GM23338 (cell line): ENCODE measurements at regions not wholly inside any gene's neighbourhood (a gene's known extent, or its start where the extent isn't known, plus 50 kb on each side); places are given as distances from the start of the nearest gene placed in this dataset.

Experiments
- ATAC-seq: fragments of 200-7000 bp; cut with Tn5 transposase; 3 replicates; pipeline ENCODE4 v1.9.1; 2020
- DNase-seq: peaks from one replicate; pipeline ENCODE4 v3.0.0-alpha.2; 2015; ENCODE audit warnings: low spot score
- H2AFZ ChIP-seq: fragments of 200-600 bp; sonication (generic); 2 replicates; pipeline ENCODE4 v1.8.0; 2016; ENCODE audit warnings: antibody characterized with exemption, mild to moderate bottlenecking, moderate library complexity
- H3F3A ChIP-seq: fragments of 200-600 bp; sonication (generic); replicated peaks from 2 replicates; pipeline ENCODE4 v1.8.0; 2017; ENCODE audit warnings: antibody characterized with exemption, mixed run types, low read depth
- H3K27ac ChIP-seq: fragments of 200-600 bp; sonication (generic); 2 replicates; pipeline ENCODE4 v1.6.1; 2016; ENCODE audit warnings: low read depth
- H3K27me3 ChIP-seq: fragments of 200-600 bp; sonication (generic); 2 replicates; pipeline ENCODE4 v1.8.0; 2016; ENCODE audit warnings: mild to moderate bottlenecking, mixed run types, moderate library complexity; ENCODE audit not compliant: insufficient read depth
- H3K36me3 ChIP-seq: fragments of 200-600 bp; sonication (generic); 2 replicates; pipeline ENCODE4 v1.8.0; 2016; ENCODE audit warnings: mild to moderate bottlenecking; ENCODE audit not compliant: insufficient read depth
- H3K4me1 ChIP-seq: fragments of 200-600 bp; sonication (generic); 2 replicates; pipeline ENCODE4 v1.8.0; 2016; ENCODE audit warnings: mild to moderate bottlenecking, moderate library complexity; ENCODE audit not compliant: insufficient read depth
- H3K4me2 ChIP-seq: fragments of 200-600 bp; sonication (generic); 2 replicates; pipeline ENCODE4 v1.7.1; 2017; ENCODE audit warnings: mixed run types
- H3K4me3 ChIP-seq: fragments of 200-600 bp; sonication (generic); 2 replicates; pipeline ENCODE4 v1.6.1; 2016; ENCODE audit warnings: mixed run types
- H3K79me2 ChIP-seq: fragments of 200-600 bp; sonication (generic); replicated peaks from 2 replicates; pipeline ENCODE4 v1.8.0; 2017; ENCODE audit warnings: mild to moderate bottlenecking; ENCODE audit not compliant: insufficient read depth
- H3K9me2 ChIP-seq: fragments of 200-600 bp; sonication (generic); 2 replicates; pipeline ENCODE4 v1.8.0; 2017; ENCODE audit not compliant: insufficient read depth
- H4K20me1 ChIP-seq: fragments of 200-600 bp; sonication (generic); replicated peaks from 2 replicates; pipeline ENCODE4 v1.8.0; 2017; ENCODE audit warnings: mild to moderate bottlenecking; ENCODE audit not compliant: insufficient read depth
- H3K27ac Mint-ChIP-seq: 2 replicates; pipeline ENCODE4 v1.8.0; 2020; ENCODE audit warnings: inconsistent platforms, mild to moderate bottlenecking, moderate library complexity, mixed read lengths
- H3K27me3 Mint-ChIP-seq: 3 replicates; pipeline ENCODE4 v1.8.0; 2022; ENCODE audit warnings: low read depth, mild to moderate bottlenecking, moderate library complexity, mixed read lengths, inconsistent platforms; ENCODE audit not compliant: insufficient read depth, poor library complexity
- H3K36me3 Mint-ChIP-seq: 3 replicates; pipeline ENCODE4 v1.8.0; 2021; ENCODE audit warnings: low read depth, mild to moderate bottlenecking, inconsistent platforms, moderate library complexity, mixed read lengths
- H3K4me1 Mint-ChIP-seq: 3 replicates; pipeline ENCODE4 v1.8.0; 2020; ENCODE audit warnings: mild to moderate bottlenecking, inconsistent platforms, mixed read lengths
- H3K4me3 Mint-ChIP-seq: 3 replicates; pipeline ENCODE4 v1.8.0; 2021; ENCODE audit warnings: moderate library complexity, mild to moderate bottlenecking, inconsistent platforms, mixed read lengths
- H3K9me3 Mint-ChIP-seq: 3 replicates; pipeline ENCODE4 v1.8.0; 2020; ENCODE audit warnings: moderate library complexity, mild to moderate bottlenecking, inconsistent platforms, mixed read lengths
- CREB1 ChIP-seq: fragments of 250-450 bp; sonication (Bioruptor Pico); IDR thresholded peaks from 2 replicates; pipeline ENCODE4 v1.5.0; 2020; ENCODE audit warnings: low read depth, mild to moderate bottlenecking, moderate library complexity
- EZH2 ChIP-seq: fragments of 200-600 bp; sonication (generic); IDR thresholded peaks from one replicate; pipeline ENCODE4 v1.8.0; 2017; ENCODE audit warnings: antibody characterized with exemption, mild to moderate bottlenecking, low read depth; ENCODE audit not compliant: unreplicated experiment
- JUNB ChIP-seq: IDR thresholded peaks from one replicate; pipeline ENCODE4 v1.6.1; 2016; ENCODE audit warnings: antibody characterized with exemption; ENCODE audit not compliant: unreplicated experiment
- NANOG ChIP-seq: IDR thresholded peaks from 2 replicates; pipeline ENCODE4 v1.6.1; 2016; ENCODE audit warnings: antibody characterized with exemption, borderline replicate concordance
- POLR2AphosphoS5 ChIP-seq: IDR thresholded peaks from 2 replicates; pipeline ENCODE4 v1.6.1; 2016; ENCODE audit warnings: antibody characterized with exemption, low read depth
- STAT1 ChIP-seq: IDR thresholded peaks from one replicate; pipeline ENCODE4 v1.6.1; 2016; ENCODE audit warnings: antibody characterized with exemption; ENCODE audit not compliant: unreplicated experiment
- ZNF331 ChIP-seq: fragments of 250-450 bp; sonication (Bioruptor Pico); IDR thresholded peaks from 2 replicates; pipeline ENCODE4 v1.5.0; 2020; ENCODE audit warnings: low read depth, mild to moderate bottlenecking, moderate library complexity
- TF ChIP-seq, protein P1 (sequence below): IDR thresholded peaks from 2 replicates; pipeline ENCODE4 v1.6.1; 2016; ENCODE audit warnings: antibody characterized with exemption
- TF ChIP-seq, protein P2 (sequence below): fragments of 250-450 bp; sonication (Bioruptor Pico); IDR thresholded peaks from 2 replicates; pipeline ENCODE4 v1.5.0; 2020; ENCODE audit warnings: mild to moderate bottlenecking, moderate library complexity
- TF ChIP-seq, protein P3 (sequence below): IDR thresholded peaks from one replicate; pipeline ENCODE4 v1.6.1; 2018; ENCODE audit warnings: antibody characterized with exemption; ENCODE audit not compliant: unreplicated experiment

DNA sequence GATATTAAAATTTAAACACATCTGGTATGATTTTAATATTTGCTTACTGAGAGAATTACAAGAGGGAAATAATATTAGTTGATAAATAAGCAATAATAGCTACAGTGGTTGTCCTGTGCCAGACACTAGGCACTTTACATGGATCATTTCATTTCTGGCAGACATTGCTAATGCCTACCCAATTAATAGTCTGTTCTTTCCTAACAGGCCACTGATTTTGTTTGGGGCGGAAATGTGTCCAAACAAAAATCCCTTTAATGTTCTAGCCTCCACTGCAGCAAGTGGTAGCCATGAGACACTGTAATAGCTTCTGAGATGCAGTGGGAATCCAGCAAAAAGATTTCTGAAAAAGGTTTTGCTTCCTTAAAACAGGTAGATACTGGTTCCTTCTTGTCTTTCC, 527.4 kb downstream of the CSNK1G3 start:
- Histone ChIP-seq H3K9me2 (no peaks in the 10 kb centered on the region), H3K36me3 (no peaks in the 10 kb centered on the region), H3K27me3 (no peaks in the 10 kb centered on the region), H2AFZ (no peak overlapping the region), H3K27ac (no peak overlapping the region), H3F3A (no peaks in the 10 kb centered on the region), H3K4me3 (no peak overlapping the region), H3K4me1 (no peaks in the 10 kb centered on the region), H3K4me2 (no peak overlapping the region), H4K20me1 (no peaks in the 10 kb centered on the region), H3K79me2 (no peaks in the 10 kb centered on the region)
- Mint-ChIP-seq H3K4me1 (peaks cover 5% of the 10 kb centered on the region; the same call in 2 of the 3 replicates), H3K4me3 (no peak overlapping the region), H3K36me3 (peaks cover 17% of the 10 kb centered on the region; the same call in 2 of the 3 replicates), H3K27me3 (no peaks in the 10 kb centered on the region), H3K27ac (no peak overlapping the region), H3K9me3 (peaks cover 14% of the 10 kb centered on the region)
- ATAC-seq (no peak), DNase-seq (no peak)
- TF ChIP-seq NANOG (no peak), POLR2AphosphoS5 (no peak), STAT1 (no peak), EZH2 (no peak), CREB1 (no peak), JUNB (no peak), ZNF331 (CRISPR knock-in tag) (no peak)
- TF ChIP-seq, protein P1, sequence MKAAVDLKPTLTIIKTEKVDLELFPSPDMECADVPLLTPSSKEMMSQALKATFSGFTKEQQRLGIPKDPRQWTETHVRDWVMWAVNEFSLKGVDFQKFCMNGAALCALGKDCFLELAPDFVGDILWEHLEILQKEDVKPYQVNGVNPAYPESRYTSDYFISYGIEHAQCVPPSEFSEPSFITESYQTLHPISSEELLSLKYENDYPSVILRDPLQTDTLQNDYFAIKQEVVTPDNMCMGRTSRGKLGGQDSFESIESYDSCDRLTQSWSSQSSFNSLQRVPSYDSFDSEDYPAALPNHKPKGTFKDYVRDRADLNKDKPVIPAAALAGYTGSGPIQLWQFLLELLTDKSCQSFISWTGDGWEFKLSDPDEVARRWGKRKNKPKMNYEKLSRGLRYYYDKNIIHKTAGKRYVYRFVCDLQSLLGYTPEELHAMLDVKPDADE: no peak
- TF ChIP-seq, protein P2, sequence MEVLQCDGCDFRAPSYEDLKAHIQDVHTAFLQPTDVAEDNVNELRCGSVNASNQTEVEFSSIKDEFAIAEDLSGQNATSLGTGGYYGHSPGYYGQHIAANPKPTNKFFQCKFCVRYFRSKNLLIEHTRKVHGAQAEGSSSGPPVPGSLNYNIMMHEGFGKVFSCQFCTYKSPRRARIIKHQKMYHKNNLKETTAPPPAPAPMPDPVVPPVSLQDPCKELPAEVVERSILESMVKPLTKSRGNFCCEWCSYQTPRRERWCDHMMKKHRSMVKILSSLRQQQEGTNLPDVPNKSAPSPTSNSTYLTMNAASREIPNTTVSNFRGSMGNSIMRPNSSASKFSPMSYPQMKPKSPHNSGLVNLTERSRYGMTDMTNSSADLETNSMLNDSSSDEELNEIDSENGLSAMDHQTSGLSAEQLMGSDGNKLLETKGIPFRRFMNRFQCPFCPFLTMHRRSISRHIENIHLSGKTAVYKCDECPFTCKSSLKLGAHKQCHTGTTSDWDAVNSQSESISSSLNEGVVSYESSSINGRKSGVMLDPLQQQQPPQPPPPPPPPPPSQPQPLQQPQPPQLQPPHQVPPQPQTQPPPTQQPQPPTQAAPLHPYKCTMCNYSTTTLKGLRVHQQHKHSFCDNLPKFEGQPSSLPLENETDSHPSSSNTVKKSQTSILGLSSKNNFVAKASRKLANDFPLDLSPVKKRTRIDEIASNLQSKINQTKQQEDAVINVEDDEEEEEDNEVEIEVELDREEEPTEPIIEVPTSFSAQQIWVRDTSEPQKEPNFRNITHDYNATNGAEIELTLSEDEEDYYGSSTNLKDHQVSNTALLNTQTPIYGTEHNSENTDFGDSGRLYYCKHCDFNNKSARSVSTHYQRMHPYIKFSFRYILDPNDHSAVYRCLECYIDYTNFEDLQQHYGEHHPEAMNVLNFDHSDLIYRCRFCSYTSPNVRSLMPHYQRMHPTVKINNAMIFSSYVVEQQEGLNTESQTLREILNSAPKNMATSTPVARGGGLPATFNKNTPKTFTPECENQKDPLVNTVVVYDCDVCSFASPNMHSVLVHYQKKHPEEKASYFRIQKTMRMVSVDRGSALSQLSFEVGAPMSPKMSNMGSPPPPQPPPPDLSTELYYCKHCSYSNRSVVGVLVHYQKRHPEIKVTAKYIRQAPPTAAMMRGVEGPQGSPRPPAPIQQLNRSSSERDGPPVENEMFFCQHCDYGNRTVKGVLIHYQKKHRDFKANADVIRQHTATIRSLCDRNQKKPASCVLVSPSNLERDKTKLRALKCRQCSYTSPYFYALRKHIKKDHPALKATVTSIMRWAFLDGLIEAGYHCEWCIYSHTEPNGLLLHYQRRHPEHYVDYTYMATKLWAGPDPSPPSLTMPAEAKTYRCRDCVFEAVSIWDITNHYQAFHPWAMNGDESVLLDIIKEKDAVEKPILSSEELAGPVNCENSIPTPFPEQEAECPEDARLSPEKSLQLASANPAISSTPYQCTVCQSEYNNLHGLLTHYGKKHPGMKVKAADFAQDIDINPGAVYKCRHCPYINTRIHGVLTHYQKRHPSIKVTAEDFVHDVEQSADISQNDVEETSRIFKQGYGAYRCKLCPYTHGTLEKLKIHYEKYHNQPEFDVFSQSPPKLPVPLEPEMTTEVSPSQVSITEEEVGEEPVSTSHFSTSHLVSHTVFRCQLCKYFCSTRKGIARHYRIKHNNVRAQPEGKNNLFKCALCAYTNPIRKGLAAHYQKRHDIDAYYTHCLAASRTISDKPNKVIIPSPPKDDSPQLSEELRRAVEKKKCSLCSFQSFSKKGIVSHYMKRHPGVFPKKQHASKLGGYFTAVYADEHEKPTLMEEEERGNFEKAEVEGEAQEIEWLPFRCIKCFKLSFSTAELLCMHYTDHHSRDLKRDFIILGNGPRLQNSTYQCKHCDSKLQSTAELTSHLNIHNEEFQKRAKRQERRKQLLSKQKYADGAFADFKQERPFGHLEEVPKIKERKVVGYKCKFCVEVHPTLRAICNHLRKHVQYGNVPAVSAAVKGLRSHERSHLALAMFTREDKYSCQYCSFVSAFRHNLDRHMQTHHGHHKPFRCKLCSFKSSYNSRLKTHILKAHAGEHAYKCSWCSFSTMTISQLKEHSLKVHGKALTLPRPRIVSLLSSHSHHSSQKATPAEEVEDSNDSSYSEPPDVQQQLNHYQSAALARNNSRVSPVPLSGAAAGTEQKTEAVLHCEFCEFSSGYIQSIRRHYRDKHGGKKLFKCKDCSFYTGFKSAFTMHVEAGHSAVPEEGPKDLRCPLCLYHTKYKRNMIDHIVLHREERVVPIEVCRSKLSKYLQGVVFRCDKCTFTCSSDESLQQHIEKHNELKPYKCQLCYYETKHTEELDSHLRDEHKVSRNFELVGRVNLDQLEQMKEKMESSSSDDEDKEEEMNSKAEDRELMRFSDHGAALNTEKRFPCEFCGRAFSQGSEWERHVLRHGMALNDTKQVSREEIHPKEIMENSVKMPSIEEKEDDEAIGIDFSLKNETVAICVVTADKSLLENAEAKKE: no peak
- TF ChIP-seq, protein P3, sequence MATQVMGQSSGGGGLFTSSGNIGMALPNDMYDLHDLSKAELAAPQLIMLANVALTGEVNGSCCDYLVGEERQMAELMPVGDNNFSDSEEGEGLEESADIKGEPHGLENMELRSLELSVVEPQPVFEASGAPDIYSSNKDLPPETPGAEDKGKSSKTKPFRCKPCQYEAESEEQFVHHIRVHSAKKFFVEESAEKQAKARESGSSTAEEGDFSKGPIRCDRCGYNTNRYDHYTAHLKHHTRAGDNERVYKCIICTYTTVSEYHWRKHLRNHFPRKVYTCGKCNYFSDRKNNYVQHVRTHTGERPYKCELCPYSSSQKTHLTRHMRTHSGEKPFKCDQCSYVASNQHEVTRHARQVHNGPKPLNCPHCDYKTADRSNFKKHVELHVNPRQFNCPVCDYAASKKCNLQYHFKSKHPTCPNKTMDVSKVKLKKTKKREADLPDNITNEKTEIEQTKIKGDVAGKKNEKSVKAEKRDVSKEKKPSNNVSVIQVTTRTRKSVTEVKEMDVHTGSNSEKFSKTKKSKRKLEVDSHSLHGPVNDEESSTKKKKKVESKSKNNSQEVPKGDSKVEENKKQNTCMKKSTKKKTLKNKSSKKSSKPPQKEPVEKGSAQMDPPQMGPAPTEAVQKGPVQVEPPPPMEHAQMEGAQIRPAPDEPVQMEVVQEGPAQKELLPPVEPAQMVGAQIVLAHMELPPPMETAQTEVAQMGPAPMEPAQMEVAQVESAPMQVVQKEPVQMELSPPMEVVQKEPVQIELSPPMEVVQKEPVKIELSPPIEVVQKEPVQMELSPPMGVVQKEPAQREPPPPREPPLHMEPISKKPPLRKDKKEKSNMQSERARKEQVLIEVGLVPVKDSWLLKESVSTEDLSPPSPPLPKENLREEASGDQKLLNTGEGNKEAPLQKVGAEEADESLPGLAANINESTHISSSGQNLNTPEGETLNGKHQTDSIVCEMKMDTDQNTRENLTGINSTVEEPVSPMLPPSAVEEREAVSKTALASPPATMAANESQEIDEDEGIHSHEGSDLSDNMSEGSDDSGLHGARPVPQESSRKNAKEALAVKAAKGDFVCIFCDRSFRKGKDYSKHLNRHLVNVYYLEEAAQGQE: no peak
